HG03095 (cell line): ENCODE measurements at regions not wholly inside any gene's neighbourhood (a gene's known extent, or its start where the extent isn't known, plus 50 kb on each side); places are given as distances from the start of the nearest gene placed in this dataset.
"Not testable (repeated sequence)": the region's sequence is repeated elsewhere in the genome, so short reads cannot be mapped to it uniquely, and the experiment has no call there.

Experiments
- ATAC-seq: cut with Tn5 transposase; IDR thresholded peaks from one replicate; pipeline ENCODE4 v1.9.1; 2021; ENCODE audit warnings: moderate library complexity; ENCODE audit not compliant: unreplicated experiment

DNA sequence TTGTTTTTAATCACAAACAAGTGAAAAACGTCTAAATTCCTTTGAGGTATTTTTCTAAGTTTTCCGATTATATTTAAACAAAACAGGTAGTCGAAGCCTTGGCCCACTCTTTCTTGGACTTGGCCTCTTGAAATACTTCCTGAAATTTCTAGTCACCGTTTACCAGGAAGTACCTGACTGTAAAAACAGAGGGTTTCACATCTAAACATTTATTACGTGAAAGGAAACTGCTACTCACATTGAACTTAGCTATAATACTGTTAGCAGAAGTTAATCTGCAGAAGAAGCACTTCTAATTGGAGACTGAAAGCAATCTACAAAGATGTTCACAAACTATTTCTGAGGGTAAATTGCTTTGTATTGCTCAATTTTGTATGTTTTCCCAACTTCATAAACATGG is 526.0 kb upstream of the ADGRL4 start:
- ATAC-seq = no peak

DNA sequence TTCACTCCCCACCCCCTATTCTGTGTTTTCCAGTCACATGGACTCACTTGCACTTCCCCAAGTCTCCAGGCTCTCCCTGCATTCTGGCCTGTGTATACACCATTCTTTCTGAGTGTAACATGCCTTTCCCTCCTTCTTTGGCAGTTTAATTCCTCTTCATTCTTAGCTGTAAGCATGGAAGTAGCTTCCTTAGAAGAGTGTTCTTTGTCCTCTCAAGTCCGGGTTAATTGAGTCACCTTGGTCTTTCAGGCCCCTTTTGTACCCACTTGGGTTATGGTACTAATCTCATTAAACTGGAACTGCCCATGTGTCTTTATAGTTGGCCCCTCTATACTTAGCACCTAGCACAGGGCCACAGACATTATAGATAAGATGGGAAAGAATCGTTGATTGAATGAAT is 525.3 kb upstream of the ADGRL4 start:
- ATAC-seq = no peak

- ATAC-seq = no peak
These were observed 523.9 kb upstream of the ADGRL4 start for GRCh38 chr1:79530476-79530875.

- no peak for ATAC-seq
These were observed 523.5 kb upstream of the ADGRL4 start for GRCh38 chr1:79530055-79530454.

- ATAC-seq = no peak
These were observed 517.6 kb upstream of the ADGRL4 start for GRCh38 chr1:79524126-79524525.

- ATAC-seq = no peak
These were observed 512.7 kb upstream of the ADGRL4 start for GRCh38 chr1:79519084-79519760.

GRCh38 chr1:79517470-79518224 is 511.1 kb upstream of the ADGRL4 start:
- no peak for ATAC-seq

- no peak for ATAC-seq
These were observed 501.2 kb upstream of the ADGRL4 start for GRCh38 chr1:79507770-79508169.

DNA sequence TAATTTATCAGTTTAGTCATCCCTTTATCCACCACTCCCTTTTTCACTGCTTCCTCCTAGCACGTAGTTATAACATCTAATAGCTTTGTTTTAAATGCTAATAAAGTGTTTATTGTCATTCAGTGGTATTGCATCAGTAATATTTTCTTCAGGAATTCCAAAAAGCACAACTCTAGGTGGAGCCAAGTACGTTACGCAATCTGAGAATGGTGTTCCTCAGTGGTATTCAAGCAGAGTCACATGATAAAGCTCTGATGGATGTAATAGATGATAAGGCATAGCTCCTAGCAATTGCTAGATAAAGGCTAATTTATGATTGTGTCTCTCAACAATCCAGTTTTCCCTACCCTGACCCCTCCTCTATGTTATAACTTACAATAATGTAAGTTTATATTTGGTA is 494.6 kb upstream of the ADGRL4 start:
- ATAC-seq = no peak

- ATAC-seq = no peak
These were observed 493.0 kb upstream of the ADGRL4 start for GRCh38 chr1:79499541-79499940.

DNA sequence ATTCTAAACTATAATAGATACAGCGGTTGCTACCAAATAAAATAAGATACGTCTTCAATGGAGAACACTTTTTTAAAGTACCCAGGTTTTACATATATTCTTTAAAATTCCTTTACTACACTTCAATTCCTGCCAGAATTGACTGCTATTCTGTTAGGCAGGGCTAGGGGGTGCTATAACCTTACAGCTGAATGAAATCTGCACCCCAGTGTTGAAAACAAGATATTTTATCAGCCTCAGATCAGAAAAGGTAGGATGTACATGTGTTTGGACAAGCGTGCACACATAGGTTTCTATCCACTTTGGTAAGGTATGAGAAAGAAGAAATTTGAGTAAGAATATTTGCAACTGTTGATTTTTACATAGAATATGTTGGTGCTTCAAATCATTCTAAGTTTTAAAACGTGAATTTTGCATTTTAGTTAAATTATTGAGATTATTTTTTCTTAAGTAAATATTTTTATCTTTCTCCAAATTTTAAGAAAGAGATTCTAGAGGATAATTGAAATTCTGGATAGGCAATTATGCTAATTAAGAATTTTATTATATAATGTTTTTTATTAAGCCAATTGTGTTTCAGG is 490.8 kb upstream of the ADGRL4 start:
- peak; percentile 80 for ATAC-seq

DNA sequence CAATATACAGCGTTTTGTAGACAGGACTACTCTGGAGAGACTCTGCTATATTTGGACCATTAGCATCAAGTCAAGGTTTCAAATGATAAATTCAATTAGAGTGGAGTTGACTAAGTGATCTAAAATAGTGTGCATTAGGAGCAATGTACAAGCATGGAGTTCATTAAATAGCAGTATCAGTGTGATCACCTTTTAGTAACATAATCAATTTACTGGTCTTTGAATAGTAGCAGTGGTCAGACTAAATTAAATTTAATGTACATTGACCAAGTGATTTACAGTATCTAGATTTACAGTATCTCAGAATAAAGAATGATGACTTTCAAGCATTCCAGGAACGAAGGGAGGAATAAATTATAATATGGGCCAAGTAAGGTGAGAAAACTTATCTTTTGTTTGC is 489.6 kb upstream of the ADGRL4 start:
- ATAC-seq = no peak

DNA sequence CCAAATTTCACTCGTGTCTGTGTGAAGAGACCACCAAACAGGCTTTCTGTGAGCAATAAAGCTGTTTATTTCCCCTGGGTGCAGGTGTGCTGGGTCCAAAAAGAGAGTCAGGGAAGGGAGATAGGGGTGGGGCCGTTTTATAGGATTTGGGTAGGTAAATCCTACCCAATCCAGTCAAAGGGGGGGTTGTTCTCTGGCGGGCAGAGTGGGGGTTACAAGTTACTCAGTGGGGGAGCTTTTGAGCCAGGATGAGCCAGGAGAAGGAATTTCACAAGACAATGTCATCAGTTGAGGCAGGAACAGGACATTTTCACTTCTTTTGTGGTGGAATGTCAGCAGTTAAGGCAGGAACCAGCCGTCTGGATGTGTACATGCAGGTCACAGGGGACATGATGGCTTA is 487.2 kb upstream of the ADGRL4 start:
- not testable (repeated sequence) for ATAC-seq

- ATAC-seq = not testable (repeated sequence)
These were observed 482.1 kb upstream of the ADGRL4 start for GRCh38 chr1:79488572-79489121.

GRCh38 chr1:79478728-79479373 is 472.3 kb upstream of the ADGRL4 start:
- ATAC-seq = no peak

GRCh38 chr1:79478160-79478559 is 471.6 kb upstream of the ADGRL4 start:
- no peak for ATAC-seq

DNA sequence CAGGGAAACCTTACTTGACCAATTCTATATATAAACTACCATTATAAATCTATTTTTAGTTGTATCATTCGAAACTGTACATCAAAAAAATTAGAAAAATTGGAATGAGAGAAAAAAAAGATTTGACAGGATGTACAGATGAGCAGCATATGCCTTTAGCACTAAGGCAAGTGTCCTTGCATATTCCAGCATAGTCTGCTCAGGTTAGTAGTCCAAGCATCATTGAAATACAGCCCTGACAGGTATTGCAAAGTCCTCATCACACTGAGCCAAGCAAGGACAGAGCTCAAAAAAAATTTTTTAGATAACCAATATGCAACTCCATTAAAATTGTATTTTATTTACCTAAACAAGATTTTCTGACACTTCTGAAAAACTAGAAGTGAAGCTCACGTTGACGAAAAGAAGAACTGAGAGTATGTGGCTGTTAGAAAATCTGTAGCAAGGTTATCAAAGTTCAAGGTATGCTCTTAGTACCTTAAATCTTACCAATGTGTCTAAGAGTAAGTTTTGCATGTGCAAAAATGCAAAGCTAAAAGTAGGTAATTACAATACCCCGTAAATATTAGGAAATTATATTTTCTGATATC is 465.6 kb upstream of the ADGRL4 start:
- peak; percentile 72 for ATAC-seq

DNA sequence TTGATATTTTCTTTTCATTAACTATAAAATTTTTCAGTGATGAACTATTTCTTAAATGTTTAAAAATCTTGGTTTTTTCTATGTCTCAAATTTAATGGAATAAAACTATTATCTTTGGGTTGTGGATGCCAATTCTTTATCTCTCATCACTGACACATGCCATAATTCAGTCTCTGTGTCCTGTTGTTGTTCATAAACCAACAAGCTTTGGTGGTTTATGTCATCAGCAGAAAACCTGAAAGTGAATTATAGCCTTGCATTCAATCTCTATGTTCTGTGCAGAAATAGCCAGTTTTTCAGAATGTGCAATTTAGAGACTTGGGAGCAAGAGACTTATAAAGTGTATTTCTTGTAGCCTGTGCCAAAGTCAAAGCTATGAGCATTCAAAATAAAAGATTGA is 462.6 kb upstream of the ADGRL4 start:
- ATAC-seq = no peak

DNA sequence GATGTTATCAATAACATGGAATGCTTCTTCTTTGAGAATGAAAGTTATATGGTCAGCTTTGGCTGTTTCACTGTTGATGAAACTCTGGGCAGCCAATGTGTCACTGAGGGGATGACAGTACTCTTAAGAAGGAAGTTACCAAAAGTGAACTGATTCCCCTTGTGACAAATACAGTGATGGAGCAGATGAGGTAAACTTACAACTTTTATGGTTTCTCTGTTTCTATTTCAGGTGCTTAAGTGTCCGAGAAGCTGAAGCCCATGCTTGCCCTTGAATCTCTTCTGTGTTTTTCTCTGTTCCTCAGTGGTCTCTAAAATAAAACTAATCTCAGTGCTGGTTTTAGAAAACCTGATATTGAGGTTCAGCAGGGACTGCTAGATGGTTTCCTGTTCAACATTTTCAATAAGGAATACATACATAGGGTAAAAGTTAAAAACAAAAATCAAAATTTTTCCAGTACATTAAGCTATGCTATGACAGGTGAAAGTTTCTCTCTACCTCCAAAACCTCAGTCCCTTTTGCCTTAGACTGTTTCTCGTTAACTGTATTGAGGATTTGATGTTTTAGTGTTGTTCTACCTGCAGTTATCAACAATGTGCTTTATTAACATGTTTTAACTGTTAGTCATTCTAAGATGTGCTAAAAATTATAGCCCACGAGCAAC is 454.4 kb upstream of the ADGRL4 start:
- peak; percentile 98 for ATAC-seq

- ATAC-seq = no peak
These were observed 451.2 kb upstream of the ADGRL4 start for GRCh38 chr1:79457562-79458224.
